ENCODE measurements at regions not wholly inside any gene's neighbourhood (a gene's known extent, or its start where the extent isn't known, plus 50 kb on each side); places are given as distances from the start of the nearest gene placed in this dataset.

- no peak for TF ChIP-seq CTCF (IDR thresholded peaks at IDR 0.05)
- no peak for TF ChIP-seq ZFX (IDR thresholded peaks at IDR 0.05; ENCODE audit: borderline replicate concordance)
Measured at GRCh38 chr12:47362126-47362705, 282.5 kb upstream of the AMIGO2 start.
